WI38 (cell line): ENCODE measurements at regions not wholly inside any gene's neighbourhood (a gene's known extent, or its start where the extent isn't known, plus 50 kb on each side); places are given as distances from the start of the nearest gene placed in this dataset.

Experiments used
- H3K4me3 ChIP-seq: 2 replicates; pipeline ENCODE4 v1.5.1; 2011; ENCODE audit warnings: low read depth, mild to moderate bottlenecking, control low read depth, low read length
- CTCF ChIP-seq: IDR thresholded peaks from 2 replicates; pipeline ENCODE4 v1.5.1; 2012; ENCODE audit warnings: low read depth, mild to moderate bottlenecking, control low read depth, low read length

- no peak overlapping the region for H3K4me3 ChIP-seq
- no peak for TF ChIP-seq CTCF
These were observed 230.0 kb upstream of the BLID start for GRCh38 chr11:122346006-122346405.

GRCh38 chr11:122345586-122345985 is 229.6 kb upstream of the BLID start:
- H3K4me3 ChIP-seq, result no peak overlapping the region
- TF ChIP-seq CTCF, result no peak

- H3K4me3 ChIP-seq, result no peak overlapping the region
- no peak for TF ChIP-seq CTCF
These were observed 228.2 kb upstream of the BLID start for GRCh38 chr11:122344215-122344614.

GRCh38 chr11:122343210-122343609 is 227.2 kb upstream of the BLID start:
- no peak overlapping the region for H3K4me3 ChIP-seq
- no peak for TF ChIP-seq CTCF

GRCh38 chr11:122342089-122342744 is 226.2 kb upstream of the BLID start:
- H3K4me3 ChIP-seq, result no peak overlapping the region
- TF ChIP-seq CTCF, result no peak

- H3K4me3 ChIP-seq, result no peak overlapping the region
- TF ChIP-seq CTCF, result no peak
These were observed 225.5 kb upstream of the BLID start for GRCh38 chr11:122341477-122341876.

- H3K4me3 ChIP-seq, result no peak overlapping the region
- no peak for TF ChIP-seq CTCF
These were observed 224.7 kb upstream of the BLID start for GRCh38 chr11:122340607-122341290.
